ENCODE measurements at regions not wholly inside any gene's neighbourhood (a gene's known extent, or its start where the extent isn't known, plus 50 kb on each side); places are given as distances from the start of the nearest gene placed in this dataset.

DNA sequence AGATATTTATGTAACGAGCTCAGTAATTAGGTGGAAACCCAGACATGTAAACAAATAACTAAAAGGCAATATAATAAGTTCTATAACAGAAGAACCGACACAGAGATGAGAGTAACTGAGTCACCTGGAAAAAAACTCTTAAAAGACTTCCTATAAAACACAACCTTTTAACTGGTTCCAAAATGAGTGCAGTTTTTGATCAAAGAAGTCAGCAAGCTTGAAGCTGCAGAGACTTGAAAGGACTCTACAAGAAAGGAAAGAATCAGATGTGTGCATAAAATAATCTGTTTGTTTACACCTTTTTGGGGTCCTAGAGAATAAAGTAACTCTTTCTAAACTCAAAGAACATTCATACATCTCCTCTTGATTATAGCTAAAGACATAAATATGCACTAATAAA, 560.4 kb upstream of the CCDC54 start:
- TF ChIP-seq, protein P1, sequence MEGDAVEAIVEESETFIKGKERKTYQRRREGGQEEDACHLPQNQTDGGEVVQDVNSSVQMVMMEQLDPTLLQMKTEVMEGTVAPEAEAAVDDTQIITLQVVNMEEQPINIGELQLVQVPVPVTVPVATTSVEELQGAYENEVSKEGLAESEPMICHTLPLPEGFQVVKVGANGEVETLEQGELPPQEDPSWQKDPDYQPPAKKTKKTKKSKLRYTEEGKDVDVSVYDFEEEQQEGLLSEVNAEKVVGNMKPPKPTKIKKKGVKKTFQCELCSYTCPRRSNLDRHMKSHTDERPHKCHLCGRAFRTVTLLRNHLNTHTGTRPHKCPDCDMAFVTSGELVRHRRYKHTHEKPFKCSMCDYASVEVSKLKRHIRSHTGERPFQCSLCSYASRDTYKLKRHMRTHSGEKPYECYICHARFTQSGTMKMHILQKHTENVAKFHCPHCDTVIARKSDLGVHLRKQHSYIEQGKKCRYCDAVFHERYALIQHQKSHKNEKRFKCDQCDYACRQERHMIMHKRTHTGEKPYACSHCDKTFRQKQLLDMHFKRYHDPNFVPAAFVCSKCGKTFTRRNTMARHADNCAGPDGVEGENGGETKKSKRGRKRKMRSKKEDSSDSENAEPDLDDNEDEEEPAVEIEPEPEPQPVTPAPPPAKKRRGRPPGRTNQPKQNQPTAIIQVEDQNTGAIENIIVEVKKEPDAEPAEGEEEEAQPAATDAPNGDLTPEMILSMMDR (IDR thresholded peaks at IDR 0.05): no peak
- no peak for TF ChIP-seq POLR2A (IDR thresholded peaks at IDR 0.05)

Data from Peyer's patch (tissue), 4 donors.